Ovary (tissue), 7 donors: ENCODE measurements at regions not wholly inside any gene's neighbourhood (a gene's known extent, or its start where the extent isn't known, plus 50 kb on each side); places are given as distances from the start of the nearest gene placed in this dataset.

Experiments
- DNase-seq, 5 donors: peaks; one replicate each; pipeline ENCODE4 v3.0.0-alpha.2; 2019 to 2020
- H3K27ac ChIP-seq, 2 donors: fragments of 200-600 bp; one replicate each; pipeline versions ENCODE4 v1.5.1 to v1.8.0; 2019 to 2022
- H3K27me3 ChIP-seq: fragments of 200-600 bp; one replicate; pipeline ENCODE4 v1.8.0; 2022
- H3K36me3 ChIP-seq: fragments of 200-600 bp; sonication (generic); one replicate; pipeline ENCODE4 v1.5.1; 2019
- H3K4me1 ChIP-seq: one replicate; pipeline ENCODE4 v1.8.1; 2013; ENCODE audit warnings: mild to moderate bottlenecking, moderate library complexity; ENCODE audit not compliant: insufficient read depth
- H3K4me3 ChIP-seq: fragments of 200-600 bp; sonication (generic); one replicate; pipeline ENCODE4 v1.5.1; 2017
- H3K9me3 ChIP-seq, 2 donors: fragments of 200-600 bp in 1 of 2; sonication (generic) in 1 of 2; one replicate each; pipeline versions ENCODE4 v1.5.1 to v1.8.1; 2013 to 2019; ENCODE audit warnings: mild to moderate bottlenecking in 1 of 2, moderate library complexity in 1 of 2
- EP300 ChIP-seq: sonication (generic); formaldehyde crosslinking; IDR thresholded peaks from one replicate; pipeline ENCODE4 v1.6.1; 2017; ENCODE audit warnings: antibody characterized with exemption
- POLR2A ChIP-seq: fragments of 450-650 bp; IDR thresholded peaks from one replicate; pipeline ENCODE4 v1.6.1; 2017; ENCODE audit warnings: antibody characterized with exemption, mild to moderate bottlenecking, moderate library complexity
- WGBS, 3 donors: extraction: QIAGEN DNeasy Blood & Tissue Kit in 1 of 3; methylation state at CpG; one replicate each; pipeline versions ENCODE4 v1.1.5 to v1.1.7; 2013 to 2017; 5-methylcytosine and 5-hydroxymethylcytosine counted together
- intact Hi-C, 4 donors: fragments of 100-400 bp; cut with DNase I; formaldehyde crosslinking; loops; one replicate each; pipeline versions ENCODE4 v1.11.0 to v1.15.1; 2022 to 2023
- TF ChIP-seq, protein P1 (sequence below), 3 donors: fragments of 450-650 bp in 2 of 3; fragments of 200-600 bp in 1 of 3; IDR thresholded peaks; one replicate each; pipeline versions ENCODE4 v1.5.1 to v1.8.0; 2016 to 2022; ENCODE audit warnings: antibody characterized with exemption in 3 of 3, mild to moderate bottlenecking in 1 of 3
- donor health status: DM: no; HTN: no; CAD: no; lungs with moderate emphysema.
- donor health status: DM: no; HTN: no; CAD: no.
- donor health status: Bipolar disorder and iron deficiency.
- donor health status: DM: no; HTN: no; CAD: no.
- donor health status: DM: yes; HTN: yes; CAD: no.

DNA sequence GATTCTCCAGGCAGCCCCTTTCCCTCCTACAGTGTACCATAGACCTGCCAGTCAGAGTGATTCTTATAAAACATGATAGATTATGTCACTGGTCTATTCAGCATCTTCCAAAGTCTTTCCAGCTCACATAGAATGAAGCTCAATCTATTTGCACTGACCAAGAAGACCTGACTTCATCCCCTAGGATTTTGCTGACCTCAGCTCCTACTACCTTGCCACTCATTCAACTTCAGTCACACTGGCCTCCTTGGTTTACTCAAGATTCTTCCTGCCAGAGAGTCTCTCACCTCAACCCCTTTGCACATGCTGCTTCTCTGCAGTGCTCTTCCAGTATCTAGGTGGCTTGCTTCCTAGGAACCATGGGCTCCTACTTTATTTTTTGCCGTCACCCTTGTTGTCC, 392.9 kb downstream of the PID1 start:
- H3K4me3 ChIP-seq = no peak overlapping the region
- no peak for DNase-seq
- intact Hi-C loops = no loop called here
- H3K9me3 ChIP-seq = no peaks in the 10 kb centered on the region
- H3K36me3 ChIP-seq = no peaks in the 10 kb centered on the region
- H3K27ac ChIP-seq = no peak overlapping the region
- WGBS, 3 donors = 92 to 100% (median 100%) methylated on average over 1 of the region's 1 CpG
- TF ChIP-seq, protein P1, sequence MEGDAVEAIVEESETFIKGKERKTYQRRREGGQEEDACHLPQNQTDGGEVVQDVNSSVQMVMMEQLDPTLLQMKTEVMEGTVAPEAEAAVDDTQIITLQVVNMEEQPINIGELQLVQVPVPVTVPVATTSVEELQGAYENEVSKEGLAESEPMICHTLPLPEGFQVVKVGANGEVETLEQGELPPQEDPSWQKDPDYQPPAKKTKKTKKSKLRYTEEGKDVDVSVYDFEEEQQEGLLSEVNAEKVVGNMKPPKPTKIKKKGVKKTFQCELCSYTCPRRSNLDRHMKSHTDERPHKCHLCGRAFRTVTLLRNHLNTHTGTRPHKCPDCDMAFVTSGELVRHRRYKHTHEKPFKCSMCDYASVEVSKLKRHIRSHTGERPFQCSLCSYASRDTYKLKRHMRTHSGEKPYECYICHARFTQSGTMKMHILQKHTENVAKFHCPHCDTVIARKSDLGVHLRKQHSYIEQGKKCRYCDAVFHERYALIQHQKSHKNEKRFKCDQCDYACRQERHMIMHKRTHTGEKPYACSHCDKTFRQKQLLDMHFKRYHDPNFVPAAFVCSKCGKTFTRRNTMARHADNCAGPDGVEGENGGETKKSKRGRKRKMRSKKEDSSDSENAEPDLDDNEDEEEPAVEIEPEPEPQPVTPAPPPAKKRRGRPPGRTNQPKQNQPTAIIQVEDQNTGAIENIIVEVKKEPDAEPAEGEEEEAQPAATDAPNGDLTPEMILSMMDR (IDR thresholded peaks at IDR 0.05) = no peak
- TF ChIP-seq EP300 (no peak), POLR2A (no peak)
- H3K27me3 ChIP-seq = no peaks in the 10 kb centered on the region
- H3K4me1 ChIP-seq = no peaks in the 10 kb centered on the region

- TF ChIP-seq POLR2A = no peak
- TF ChIP-seq EP300 = no peak
- intact Hi-C loops = no loop called here
- Histone ChIP-seq H3K27me3 (no peaks in the 10 kb centered on the region), H3K36me3 (no peaks in the 10 kb centered on the region), H3K27ac (no peak overlapping the region), H3K4me1 (no peaks in the 10 kb centered on the region), H3K9me3 (no peaks in the 10 kb centered on the region), H3K4me3 (no peak overlapping the region)
- DNase-seq = no peak
- 21 to 31% (median 22%) methylated on average over 2 of the region's 2 CpGs for WGBS, 3 donors
Measured at GRCh38 chr2:228876276-228876675, 394.8 kb downstream of the PID1 start.

DNA sequence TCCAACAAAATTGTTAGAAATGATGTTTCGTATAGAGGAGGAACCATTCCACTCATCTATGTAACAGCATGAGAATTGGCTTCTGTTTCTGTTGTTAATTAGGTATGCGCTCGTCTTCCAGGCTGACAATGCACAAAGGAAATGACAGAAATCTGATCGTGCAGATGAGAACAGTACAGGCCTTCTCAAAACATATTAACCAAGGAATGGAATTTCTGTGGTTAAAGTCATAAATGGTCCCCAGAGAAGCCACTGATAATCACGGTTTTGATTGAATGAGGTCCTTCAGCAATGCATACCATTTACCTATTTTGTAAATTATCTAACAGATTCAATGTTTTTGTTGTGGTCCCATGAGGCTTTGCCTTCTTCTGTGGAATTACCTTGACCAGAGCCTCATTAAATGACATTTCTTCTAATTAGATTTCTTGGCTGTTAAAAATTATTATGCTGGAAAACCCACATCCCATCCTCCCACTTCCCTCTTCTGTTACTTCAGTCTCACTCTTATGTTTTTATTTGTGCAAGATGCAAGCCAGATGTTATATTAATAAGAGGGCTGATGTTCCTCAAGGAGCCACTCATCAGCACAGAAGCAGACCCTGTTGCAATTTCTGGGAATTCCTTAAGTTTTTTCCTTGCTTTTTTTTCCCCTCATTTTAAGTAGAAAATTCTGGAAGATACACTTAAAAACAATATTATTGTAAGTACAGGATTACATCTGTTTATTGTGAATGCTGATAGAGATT, 395.8 kb downstream of the PID1 start:
- DNase-seq = no peak
- 60 to 66% (median 64%) methylated on average over 5 of the region's 5 CpGs for WGBS, 3 donors
- Histone ChIP-seq H3K4me1 (no peaks in the 10 kb centered on the region), H3K27ac (no peak overlapping the region), H3K36me3 (no peaks in the 10 kb centered on the region), H3K27me3 (no peaks in the 10 kb centered on the region), H3K9me3 (no peaks in the 10 kb centered on the region), H3K4me3 (no peak overlapping the region)
- no peak for TF ChIP-seq POLR2A
- TF ChIP-seq, protein P1 (IDR thresholded peaks at IDR 0.05) = no peak
- no peak for TF ChIP-seq EP300
- intact Hi-C loops = no loop called here

- no peak for DNase-seq
- WGBS, 3 donors = 83 to 89% (median 85%) methylated on average over 4 of the region's 4 CpGs
- no peaks in the 10 kb centered on the region for H3K9me3 ChIP-seq
- H3K27ac ChIP-seq = no peak overlapping the region
- H3K36me3 ChIP-seq = no peaks in the 10 kb centered on the region
- TF ChIP-seq EP300 (no peak), POLR2A (no peak)
- TF ChIP-seq, protein P1 (IDR thresholded peaks at IDR 0.05) = no peak
- no peaks in the 10 kb centered on the region for H3K27me3 ChIP-seq
- no peak overlapping the region for H3K4me3 ChIP-seq
- H3K4me1 ChIP-seq = no peaks in the 10 kb centered on the region
- intact Hi-C loops = no loop called here
Measured at GRCh38 chr2:228871012-228871411, 400.1 kb downstream of the PID1 start.

DNA sequence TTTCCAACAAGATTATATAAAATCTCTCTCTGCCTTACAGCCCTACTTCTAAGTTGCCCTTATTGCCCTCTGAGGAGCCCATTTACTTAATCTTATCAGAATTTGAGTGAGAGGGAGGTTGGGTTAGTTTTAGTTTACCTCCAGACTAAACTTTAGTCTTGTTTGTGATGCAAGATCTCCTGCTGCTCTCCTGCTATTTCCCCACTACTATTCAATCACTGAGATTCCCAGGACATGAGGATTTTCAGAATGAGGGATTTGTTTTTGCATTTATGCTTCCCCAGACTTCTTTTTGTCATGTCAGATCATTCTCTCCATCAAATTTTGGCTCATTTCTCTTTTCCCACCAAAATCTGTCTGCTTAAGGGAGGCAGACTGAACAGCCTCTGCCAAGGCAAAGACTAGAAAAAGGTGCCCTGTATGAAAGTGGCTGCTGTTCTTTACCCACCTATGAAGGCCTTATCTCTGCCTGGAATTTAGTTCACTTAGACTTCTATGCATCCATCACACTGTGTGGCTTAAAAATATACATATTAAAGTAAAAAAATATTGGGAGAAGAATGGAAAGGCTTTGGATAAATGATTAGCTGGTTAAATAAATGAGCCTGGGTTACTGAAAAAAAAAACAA, 401.3 kb downstream of the PID1 start:
- Histone ChIP-seq H3K9me3 (no peaks in the 10 kb centered on the region), H3K27me3 (no peaks in the 10 kb centered on the region), H3K4me3 (no peak overlapping the region), H3K36me3 (no peaks in the 10 kb centered on the region), H3K27ac (no peak overlapping the region), H3K4me1 (no peaks in the 10 kb centered on the region)
- intact Hi-C loops = no loop called here
- TF ChIP-seq EP300 (no peak), POLR2A (no peak)
- TF ChIP-seq, protein P1 (IDR thresholded peaks at IDR 0.05) = no peak
- no peak for DNase-seq
